MM.1S (cell line): ENCODE measurements at regions not wholly inside any gene's neighbourhood (a gene's known extent, or its start where the extent isn't known, plus 50 kb on each side); places are given as distances from the start of the nearest gene placed in this dataset.

Experiments
- DNase-seq: peaks from one replicate; pipeline ENCODE4 v3.0.0-alpha.2; 2015
- H2AFZ ChIP-seq: fragments of 300-600 bp; sonication (generic); 2 replicates; pipeline ENCODE4 v1.6.0; 2016; ENCODE audit warnings: antibody characterized with exemption, low read length
- H3F3A ChIP-seq: fragments of 300-600 bp; sonication (generic); 2 replicates; pipeline ENCODE4 v1.6.1; 2016; ENCODE audit warnings: mild to moderate bottlenecking, antibody characterized with exemption, low read length, moderate library complexity, mixed read lengths; ENCODE audit not compliant: insufficient read depth
- H3K27ac ChIP-seq: fragments of 300-600 bp; sonication (generic); 2 replicates; pipeline ENCODE4 v1.5.1; 2016; ENCODE audit warnings: mild to moderate bottlenecking, low read length
- H3K27me3 ChIP-seq: fragments of 300-600 bp; sonication (generic); replicated peaks from 2 replicates; pipeline ENCODE4 v1.6.0; 2016; ENCODE audit warnings: low read length; ENCODE audit not compliant: insufficient read depth
- H3K36me3 ChIP-seq: fragments of 300-600 bp; sonication (generic); replicated peaks from 2 replicates; pipeline ENCODE4 v1.6.1; 2016; ENCODE audit warnings: mild to moderate bottlenecking, low read length, mixed read lengths; ENCODE audit not compliant: insufficient read depth
- H3K4me1 ChIP-seq: fragments of 300-600 bp; sonication (generic); 2 replicates; pipeline ENCODE4 v1.6.1; 2016; ENCODE audit warnings: low read length, mixed read lengths
- H3K4me2 ChIP-seq: fragments of 300-600 bp; sonication (generic); 2 replicates; pipeline ENCODE4 v1.6.0; 2016; ENCODE audit warnings: low read depth, low read length
- H3K4me3 ChIP-seq: fragments of 300-600 bp; sonication (generic); 2 replicates; pipeline ENCODE4 v1.5.1; 2016; ENCODE audit warnings: low read length, mixed read lengths
- H3K79me2 ChIP-seq: fragments of 300-600 bp; sonication (generic); 2 replicates; pipeline ENCODE4 v1.6.1; 2016; ENCODE audit warnings: mixed run types, low read length, mixed read lengths
- H3K9ac ChIP-seq: fragments of 300-600 bp; sonication (generic); 2 replicates; pipeline ENCODE4 v1.6.1; 2016; ENCODE audit warnings: low read length, mixed read lengths
- H3K9me2 ChIP-seq: fragments of 300-600 bp; sonication (generic); replicated peaks from 2 replicates; pipeline ENCODE4 v1.6.1; 2016; ENCODE audit warnings: mild to moderate bottlenecking, low read length, mixed read lengths; ENCODE audit not compliant: insufficient read depth
- H3K9me3 ChIP-seq: fragments of 300-600 bp; sonication (generic); replicated peaks from 2 replicates; pipeline ENCODE4 v1.6.1; 2016; ENCODE audit warnings: mild to moderate bottlenecking, low read length, mixed read lengths; ENCODE audit not compliant: insufficient read depth
- H4K20me1 ChIP-seq: fragments of 300-600 bp; sonication (generic); 2 replicates; pipeline ENCODE4 v1.6.1; 2016; ENCODE audit warnings: mild to moderate bottlenecking, low read length, moderate library complexity, mixed read lengths; ENCODE audit not compliant: insufficient read depth
- EZH2 ChIP-seq: fragments of 300-600 bp; sonication (generic); optimal IDR thresholded peaks from 2 replicates; pipeline ENCODE3; 2017; ENCODE audit warnings: low read depth, mild to moderate bottlenecking, antibody characterized with exemption, low read length, mixed read lengths
- EZH2phosphoT487 ChIP-seq: fragments of 300-600 bp; sonication (generic); IDR thresholded peaks from 2 replicates; pipeline ENCODE4 v1.6.1; 2018; ENCODE audit warnings: antibody characterized with exemption, low read length
- TF ChIP-seq, protein P1 (sequence below): fragments of 300-600 bp; sonication (generic); IDR thresholded peaks from 2 replicates; pipeline ENCODE4 v1.5.1; 2016; ENCODE audit warnings: antibody characterized with exemption, low read length, mixed read lengths

DNA sequence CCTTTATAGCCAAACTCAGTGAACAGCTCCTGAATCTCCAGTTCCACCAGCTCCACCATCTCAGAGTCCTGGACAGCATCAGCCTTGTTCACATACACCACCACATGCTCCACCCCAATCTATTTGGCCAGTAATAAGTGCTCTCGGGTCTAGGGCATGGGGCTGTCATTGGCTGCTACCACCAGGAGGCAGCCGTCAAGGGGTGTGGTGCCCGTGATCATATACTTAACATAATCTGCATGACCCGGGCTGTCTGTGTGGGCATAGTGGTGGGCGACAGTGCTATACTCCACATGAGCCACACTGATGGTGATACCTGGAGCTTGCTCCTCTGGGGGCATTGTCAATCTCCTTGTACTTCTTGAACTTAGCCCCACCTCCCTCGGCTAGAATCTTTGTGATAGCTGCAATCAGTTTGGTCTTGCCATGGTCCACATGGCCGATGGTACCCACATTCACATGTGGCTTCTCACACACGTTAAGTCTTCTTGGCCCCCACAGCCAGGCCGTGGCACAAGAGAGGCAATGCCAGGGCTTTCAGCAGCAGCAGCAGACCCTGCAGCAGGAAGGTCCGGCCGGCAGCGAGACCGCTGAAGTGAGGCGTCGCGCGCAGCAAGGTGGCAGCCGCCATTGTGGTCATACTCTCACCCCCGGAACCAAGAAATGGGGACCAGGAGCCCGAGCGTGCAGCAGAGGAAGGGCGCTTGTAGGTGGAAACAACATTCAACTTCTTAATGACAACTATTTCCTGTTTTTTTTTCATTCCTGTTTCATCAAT, 210.3 kb upstream of the WSB1 start:
- H3K79me2 ChIP-seq = no peaks in the 10 kb centered on the region

DNA sequence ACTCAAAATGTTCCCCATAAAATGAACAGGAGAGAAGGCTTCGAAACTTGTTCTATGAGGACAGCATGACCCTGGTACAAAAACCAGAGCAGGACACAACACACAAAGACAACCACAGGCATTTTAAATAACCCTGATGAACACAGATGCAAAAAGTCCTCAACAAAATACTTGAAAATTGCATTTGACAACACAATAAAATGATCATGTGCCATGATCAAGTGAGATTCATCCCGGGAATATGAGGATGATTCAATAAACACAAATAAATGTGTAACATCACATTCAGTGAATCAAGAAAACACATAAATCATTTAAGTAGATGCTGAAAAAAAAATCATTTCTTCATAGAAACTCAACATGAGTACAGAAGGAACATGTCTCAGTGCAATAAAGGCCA, 208.4 kb upstream of the WSB1 start:
- DNase-seq = no peak
- H2AFZ ChIP-seq = no peak overlapping the region
- no peak overlapping the region for H3K9ac ChIP-seq
- H3K4me1 ChIP-seq = no peaks in the 10 kb centered on the region
- H4K20me1 ChIP-seq = no peaks in the 10 kb centered on the region
- no peaks in the 10 kb centered on the region for H3K9me2 ChIP-seq
- no peaks in the 10 kb centered on the region for H3F3A ChIP-seq
- no peaks in the 10 kb centered on the region for H3K36me3 ChIP-seq
- no peaks in the 10 kb centered on the region for H3K79me2 ChIP-seq
- no peak overlapping the region for H3K4me2 ChIP-seq
- H3K4me3 ChIP-seq = no peak overlapping the region
- no peaks in the 10 kb centered on the region for H3K9me3 ChIP-seq
- H3K27me3 ChIP-seq = no peaks in the 10 kb centered on the region
- no peak for TF ChIP-seq EZH2phosphoT487
- TF ChIP-seq EZH2 = no peak
- TF ChIP-seq, protein P1, sequence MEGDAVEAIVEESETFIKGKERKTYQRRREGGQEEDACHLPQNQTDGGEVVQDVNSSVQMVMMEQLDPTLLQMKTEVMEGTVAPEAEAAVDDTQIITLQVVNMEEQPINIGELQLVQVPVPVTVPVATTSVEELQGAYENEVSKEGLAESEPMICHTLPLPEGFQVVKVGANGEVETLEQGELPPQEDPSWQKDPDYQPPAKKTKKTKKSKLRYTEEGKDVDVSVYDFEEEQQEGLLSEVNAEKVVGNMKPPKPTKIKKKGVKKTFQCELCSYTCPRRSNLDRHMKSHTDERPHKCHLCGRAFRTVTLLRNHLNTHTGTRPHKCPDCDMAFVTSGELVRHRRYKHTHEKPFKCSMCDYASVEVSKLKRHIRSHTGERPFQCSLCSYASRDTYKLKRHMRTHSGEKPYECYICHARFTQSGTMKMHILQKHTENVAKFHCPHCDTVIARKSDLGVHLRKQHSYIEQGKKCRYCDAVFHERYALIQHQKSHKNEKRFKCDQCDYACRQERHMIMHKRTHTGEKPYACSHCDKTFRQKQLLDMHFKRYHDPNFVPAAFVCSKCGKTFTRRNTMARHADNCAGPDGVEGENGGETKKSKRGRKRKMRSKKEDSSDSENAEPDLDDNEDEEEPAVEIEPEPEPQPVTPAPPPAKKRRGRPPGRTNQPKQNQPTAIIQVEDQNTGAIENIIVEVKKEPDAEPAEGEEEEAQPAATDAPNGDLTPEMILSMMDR = no peak
- H3K27ac ChIP-seq = no peak overlapping the region

More for the DNA sequence above, 210.3 kb upstream of the WSB1 start:
- no peaks in the 10 kb centered on the region for H3K4me1 ChIP-seq
- no peak overlapping the region for H3K9ac ChIP-seq
- no peaks in the 10 kb centered on the region for H4K20me1 ChIP-seq
- no peaks in the 10 kb centered on the region for H3K27me3 ChIP-seq
- H3K4me3 ChIP-seq = no peak overlapping the region
- no peaks in the 10 kb centered on the region for H3K9me3 ChIP-seq
- H3K27ac ChIP-seq = no peak overlapping the region
- H3K36me3 ChIP-seq = no peaks in the 10 kb centered on the region
- TF ChIP-seq EZH2phosphoT487 = no peak
- TF ChIP-seq, protein P1 = no peak
- TF ChIP-seq EZH2 = no peak
- no peaks in the 10 kb centered on the region for H3F3A ChIP-seq
- no peaks in the 10 kb centered on the region for H3K9me2 ChIP-seq
- H2AFZ ChIP-seq = no peak overlapping the region
- DNase-seq = no peak
- H3K4me2 ChIP-seq = no peak overlapping the region

DNA sequence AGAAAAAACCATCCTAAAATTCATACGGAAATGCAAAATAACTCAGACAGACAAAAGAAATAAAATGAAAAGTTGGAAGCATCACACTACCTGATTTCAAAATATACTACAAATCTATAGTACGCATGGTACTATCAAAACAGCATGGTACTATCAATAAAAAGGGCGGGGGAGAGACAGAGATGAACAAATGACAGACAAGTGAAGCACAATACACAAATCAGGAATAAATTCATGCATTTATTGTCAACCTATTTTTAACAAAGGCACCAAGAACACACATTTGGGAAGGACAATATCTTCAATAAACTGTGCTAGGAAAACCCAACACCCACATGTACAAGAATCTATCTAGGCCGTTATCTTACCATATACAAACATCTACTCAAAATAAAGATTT, 207.4 kb upstream of the WSB1 start:
- no peak overlapping the region for H3K4me3 ChIP-seq
- H2AFZ ChIP-seq = no peak overlapping the region
- H3K9ac ChIP-seq = no peak overlapping the region
- H3F3A ChIP-seq = no peaks in the 10 kb centered on the region
- no peaks in the 10 kb centered on the region for H3K27me3 ChIP-seq
- TF ChIP-seq EZH2phosphoT487 (no peak), EZH2 (no peak)
- TF ChIP-seq, protein P1 = no peak
- H3K36me3 ChIP-seq = no peaks in the 10 kb centered on the region
- H3K4me2 ChIP-seq = no peak overlapping the region
- no peaks in the 10 kb centered on the region for H3K9me2 ChIP-seq
- H3K27ac ChIP-seq = no peak overlapping the region
- no peaks in the 10 kb centered on the region for H3K4me1 ChIP-seq
- DNase-seq = no peak
- H4K20me1 ChIP-seq = no peaks in the 10 kb centered on the region
- H3K9me3 ChIP-seq = no peaks in the 10 kb centered on the region
- no peaks in the 10 kb centered on the region for H3K79me2 ChIP-seq
